ENCODE measurements at regions not wholly inside any gene's neighbourhood (a gene's known extent, or its start where the extent isn't known, plus 50 kb on each side); places are given as distances from the start of the nearest gene placed in this dataset.

- TF ChIP-seq ZNF70 (CRISPR knock-in tag; IDR thresholded peaks at IDR 0.05), result no peak
- no peak for TF ChIP-seq ZFP30 (CRISPR knock-in tag; IDR thresholded peaks at IDR 0.05)
- TF ChIP-seq TSHZ2 (CRISPR knock-in tag; IDR thresholded peaks at IDR 0.05), result no peak
- no peak for TF ChIP-seq POU6F1 (CRISPR knock-in tag; IDR thresholded peaks at IDR 0.05; ENCODE audit: borderline replicate concordance, low read depth)
- no peak for TF ChIP-seq GLIS3 (CRISPR knock-in tag; IDR thresholded peaks at IDR 0.05)
- no peak for TF ChIP-seq ZNF565 (CRISPR knock-in tag; conservative IDR thresholded peaks at IDR 0.05; ENCODE audit: low read depth)
- no peak for TF ChIP-seq RARB (CRISPR knock-in tag; IDR thresholded peaks at IDR 0.05)
- no peak for TF ChIP-seq PATZ1 (CRISPR knock-in tag; IDR thresholded peaks at IDR 0.05; ENCODE audit: borderline replicate concordance)
- TF ChIP-seq TOX (CRISPR knock-in tag; IDR thresholded peaks at IDR 0.05; ENCODE audit: borderline replicate concordance), result no peak
- TF ChIP-seq CSRNP3 (CRISPR knock-in tag; IDR thresholded peaks at IDR 0.05), result no peak
- no peak for TF ChIP-seq SNAI2 (CRISPR knock-in tag; IDR thresholded peaks at IDR 0.05)
- TF ChIP-seq ARNTL (CRISPR knock-in tag; IDR thresholded peaks at IDR 0.05; ENCODE audit: borderline replicate concordance, low read depth), result no peak
- no peak for TF ChIP-seq CREB5 (CRISPR knock-in tag; IDR thresholded peaks at IDR 0.05; ENCODE audit: low read depth)
- TF ChIP-seq ESRRG (CRISPR knock-in tag; IDR thresholded peaks at IDR 0.05), result no peak
- TF ChIP-seq CSDC2 (CRISPR knock-in tag; IDR thresholded peaks at IDR 0.05), result no peak
- no peak for TF ChIP-seq ZC3H10 (CRISPR knock-in tag; IDR thresholded peaks at IDR 0.05)
- ATAC-seq, result no peak
These were observed 371.2 kb downstream of the RRAGC start for GRCh38 chr1:38488162-38488898.

- ATAC-seq, result no peak
- TF ChIP-seq RARB (CRISPR knock-in tag; IDR thresholded peaks at IDR 0.05) (no peak), ZNF70 (CRISPR knock-in tag; IDR thresholded peaks at IDR 0.05) (no peak), ZC3H10 (CRISPR knock-in tag; IDR thresholded peaks at IDR 0.05) (no peak), CREB5 (CRISPR knock-in tag; IDR thresholded peaks at IDR 0.05; ENCODE audit: low read depth) (no peak), POU6F1 (CRISPR knock-in tag; IDR thresholded peaks at IDR 0.05; ENCODE audit: borderline replicate concordance, low read depth) (no peak), ZNF8 (CRISPR knock-in tag; IDR thresholded peaks at IDR 0.05) (no peak), BACH2 (CRISPR knock-in tag; IDR thresholded peaks at IDR 0.05; ENCODE audit: borderline replicate concordance) (no peak), PPARA (CRISPR knock-in tag; IDR thresholded peaks at IDR 0.05; ENCODE audit: borderline replicate concordance) (no peak), ESRRG (CRISPR knock-in tag; IDR thresholded peaks at IDR 0.05) (no peak), OSR1 (CRISPR knock-in tag; IDR thresholded peaks at IDR 0.05) (no peak), ZFP30 (CRISPR knock-in tag; IDR thresholded peaks at IDR 0.05) (no peak), ZFP3 (CRISPR knock-in tag; IDR thresholded peaks at IDR 0.05) (no peak), CSDC2 (CRISPR knock-in tag; IDR thresholded peaks at IDR 0.05) (no peak), PATZ1 (CRISPR knock-in tag; IDR thresholded peaks at IDR 0.05; ENCODE audit: borderline replicate concordance) (no peak), TOX (CRISPR knock-in tag; IDR thresholded peaks at IDR 0.05; ENCODE audit: borderline replicate concordance) (no peak)
These were observed 372.2 kb downstream of the RRAGC start for GRCh38 chr1:38487396-38487795.

All from SK-N-SH treated with all-trans-retinoic acid at 6 μM for 48 hours (cell line).